IMR-90 (cell line): ENCODE measurements at regions not wholly inside any gene's neighbourhood (a gene's known extent, or its start where the extent isn't known, plus 50 kb on each side); places are given as distances from the start of the nearest gene placed in this dataset.

Experiments
- ATAC-seq: fragments of 200-7000 bp; cut with Tn5 transposase; 2 replicates; pipeline ENCODE4 v1.9.1; 2020; ENCODE audit warnings: low read depth, mild to moderate bottlenecking, moderate library complexity
- BruUV-seq: library from RNA; stranded (reverse); fragments of 400-500 nt; replicated peaks from 2 replicates; lab custom pipeline; 2021; lab: Mats Ljungman, UMichigan
- CTCF ChIA-PET: fragments of 300-600 bp; formaldehyde crosslinking; extraction: SDS; loops from one replicate; lab custom pipeline; 2021; ENCODE audit warnings: antibody characterized with exemption; lab: Yijun Ruan, JAX
- POLR2A ChIA-PET: fragments of 300-600 bp; sonication (Branson Sonifier 250); formaldehyde crosslinking; loops from one replicate; lab custom pipeline; 2022; ENCODE audit warnings: antibody characterized with exemption; ENCODE audit not compliant: unreplicated experiment; lab: Charles Lee
- DNase-seq: peaks from one replicate; pipeline ENCODE4 v3.0.0; 2013
- H2AFZ ChIP-seq: replicated peaks from 2 replicates; pipeline ENCODE3; 2013; ENCODE audit warnings: low read length, mild to moderate bottlenecking; ENCODE audit not compliant: poor library complexity
- H2AK5ac ChIP-seq: 2 replicates; pipeline ENCODE4 v1.6.1; 2013; ENCODE audit warnings: low read depth, low read length, inconsistent platforms
- H2AK9ac ChIP-seq: replicated peaks from 2 replicates; pipeline ENCODE3; 2013; ENCODE audit warnings: mild to moderate bottlenecking, low read depth, low read length, moderate library complexity; ENCODE audit not compliant: poor library complexity
- H2BK120ac ChIP-seq: 2 replicates; pipeline ENCODE4 v1.6.1; 2013; ENCODE audit warnings: low read depth, low read length, inconsistent platforms
- H2BK15ac ChIP-seq: 3 replicates; pipeline ENCODE4 v1.6.1; 2013; ENCODE audit warnings: low read depth, low read length, inconsistent platforms
- H2BK20ac ChIP-seq: 2 replicates; pipeline ENCODE4 v1.6.1; 2013; ENCODE audit warnings: low read depth, mild to moderate bottlenecking, inconsistent platforms, low read length, moderate library complexity
- H2BK5ac ChIP-seq: 2 replicates; pipeline ENCODE4 v1.6.1; 2013; ENCODE audit warnings: mild to moderate bottlenecking, low read depth, low read length, inconsistent platforms; ENCODE audit not compliant: poor library complexity, severe bottlenecking
- H3K14ac ChIP-seq: replicated peaks from 2 replicates; pipeline ENCODE4 v1.6.1; 2013; ENCODE audit warnings: low read depth, low read length, inconsistent platforms
- H3K18ac ChIP-seq: 2 replicates; pipeline ENCODE4 v1.6.1; 2013; ENCODE audit warnings: low read depth, low read length, control low read depth
- H3K23ac ChIP-seq: 2 replicates; pipeline ENCODE4 v1.6.1; 2013; ENCODE audit warnings: low read depth, low read length, inconsistent platforms
- H3K27ac ChIP-seq: 2 replicates; pipeline ENCODE4 v1.5.1; 2013; ENCODE audit warnings: mild to moderate bottlenecking, control low read depth, low read length; ENCODE audit not compliant: insufficient read depth
- H3K27me3 ChIP-seq: 2 replicates; pipeline ENCODE4 v1.6.1; 2013; ENCODE audit warnings: low read length; ENCODE audit not compliant: control insufficient read depth, insufficient read depth
- H3K36me3 ChIP-seq: 2 replicates; pipeline ENCODE4 v1.6.1; 2013; ENCODE audit warnings: low read length, mixed read lengths; ENCODE audit not compliant: control insufficient read depth, insufficient read depth
- H3K4ac ChIP-seq: 2 replicates; pipeline ENCODE4 v1.6.1; 2013; ENCODE audit warnings: low read depth, low read length, inconsistent platforms
- H3K4me1 ChIP-seq: 2 replicates; pipeline ENCODE4 v1.6.1; 2013; ENCODE audit warnings: low read length, mixed read lengths; ENCODE audit not compliant: control insufficient read depth, insufficient read depth
- H3K4me2 ChIP-seq: 2 replicates; pipeline ENCODE4 v1.6.1; 2013; ENCODE audit warnings: low read depth, mild to moderate bottlenecking, control low read depth, low read length, moderate library complexity
- H3K4me3 ChIP-seq: 2 replicates; pipeline ENCODE4 v1.5.1; 2013; ENCODE audit warnings: low read depth, mild to moderate bottlenecking, control low read depth, low read length, moderate library complexity; ENCODE audit not compliant: insufficient read depth
- H3K56ac ChIP-seq: 2 replicates; pipeline ENCODE4 v1.6.1; 2013; ENCODE audit warnings: low read length, inconsistent platforms; ENCODE audit not compliant: insufficient read depth; ENCODE audit errors: extremely low read depth
- H3K79me1 ChIP-seq, 2 experiments: 2 replicates each; pipeline ENCODE4 v1.6.1; 2013; ENCODE audit warnings: low read length in 2 of 2, inconsistent platforms in 1 of 2, low read depth in 1 of 2
- H3K9ac ChIP-seq: 2 replicates; pipeline ENCODE4 v1.6.1; 2013; ENCODE audit warnings: low read depth, low read length, control low read depth
- H3K9me1 ChIP-seq: 2 replicates; pipeline ENCODE4 v1.6.1; 2013; ENCODE audit warnings: low read length, inconsistent platforms; ENCODE audit not compliant: insufficient read depth
- H3K9me3 ChIP-seq: 2 replicates; pipeline ENCODE4 v1.6.1; 2013; ENCODE audit warnings: low read length; ENCODE audit not compliant: control insufficient read depth, insufficient read depth
- H4K20me1 ChIP-seq: 2 replicates; pipeline ENCODE4 v1.6.1; 2013; ENCODE audit warnings: low read length, inconsistent platforms; ENCODE audit not compliant: insufficient read depth
- H4K5ac ChIP-seq: 2 replicates; pipeline ENCODE4 v1.6.1; 2013; ENCODE audit warnings: mild to moderate bottlenecking, low read depth, low read length, control low read depth
- H4K8ac ChIP-seq, 2 experiments: 2 replicates each; pipeline ENCODE4 v1.6.1; 2013; ENCODE audit warnings: low read depth in 2 of 2, low read length in 2 of 2, control low read depth in 1 of 2, inconsistent platforms in 1 of 2
- H4K91ac ChIP-seq: 2 replicates; pipeline ENCODE4 v1.6.1; 2013; ENCODE audit warnings: low read depth, low read length, inconsistent platforms; ENCODE audit not compliant: insufficient read depth
- BHLHE40 ChIP-seq: fragments of 150-350 bp; IDR thresholded peaks from 2 replicates; pipeline ENCODE4 v1.6.1; 2016; ENCODE audit warnings: mild to moderate bottlenecking, low read depth, low read length
- CEBPB ChIP-seq: IDR thresholded peaks from 2 replicates; pipeline ENCODE4 v1.6.1; 2012; ENCODE audit warnings: low read depth, low read length, improper control_type of control experiment
- CHD1 ChIP-seq: IDR thresholded peaks from 2 replicates; pipeline ENCODE4 v1.6.1; 2012; ENCODE audit warnings: low read depth, low read length, improper control_type of control experiment
- FOS ChIP-seq: fragments of 150-350 bp; IDR thresholded peaks from 2 replicates; pipeline ENCODE4 v1.6.1; 2016; ENCODE audit warnings: low read depth, low read length
- MAFK ChIP-seq: IDR thresholded peaks from 2 replicates; pipeline ENCODE4 v1.6.1; 2012; ENCODE audit warnings: low read depth, low read length, improper control_type of control experiment
- MAZ ChIP-seq: IDR thresholded peaks from 2 replicates; pipeline ENCODE4 v1.6.1; 2012; ENCODE audit warnings: low read depth, mild to moderate bottlenecking, low read length, improper control_type of control experiment, moderate library complexity, borderline replicate concordance
- MXI1 ChIP-seq: IDR thresholded peaks from 2 replicates; pipeline ENCODE4 v1.6.1; 2012; ENCODE audit warnings: low read depth, mild to moderate bottlenecking, low read length, moderate library complexity, borderline replicate concordance
- NFE2L2 ChIP-seq: fragments of 150-350 bp; IDR thresholded peaks from 2 replicates; pipeline ENCODE4 v1.6.1; 2016; ENCODE audit warnings: low read depth, mild to moderate bottlenecking, low read length
- POLR2A ChIP-seq: IDR thresholded peaks from 2 replicates; pipeline ENCODE4 v1.6.1; 2012; ENCODE audit warnings: mild to moderate bottlenecking, low read depth, low read length
- RAD21 ChIP-seq: IDR thresholded peaks from 2 replicates; pipeline ENCODE4 v1.6.1; 2012; ENCODE audit warnings: low read length, improper control_type of control experiment
- RCOR1 ChIP-seq: IDR thresholded peaks from 2 replicates; pipeline ENCODE4 v1.6.1; 2012; ENCODE audit warnings: mild to moderate bottlenecking, low read length, improper control_type of control experiment; ENCODE audit not compliant: insufficient replicate concordance
- RFX5 ChIP-seq: IDR thresholded peaks from 2 replicates; pipeline ENCODE4 v1.8.0; 2012; ENCODE audit warnings: low read depth, mild to moderate bottlenecking, low read length, moderate library complexity
- SMC3 ChIP-seq: fragments of 150-350 bp; IDR thresholded peaks from 2 replicates; pipeline ENCODE4 v1.6.1; 2016; ENCODE audit warnings: low read depth, mild to moderate bottlenecking, antibody characterized with exemption, low read length, moderate library complexity
- WGBS, 2 experiments: methylation state at CpG; one replicate each; pipeline versions ENCODE4 v1.1.5 to v1.1.7; 2013; ENCODE audit warnings: missing lambda C conversion rate in 2 of 2; ENCODE audit not compliant: insufficient read length in 1 of 2; ENCODE audit errors: extremely low coverage in 2 of 2; 5-methylcytosine and 5-hydroxymethylcytosine counted together
- dilution Hi-C: fragments of 300-500 bp; cut with HindIII; formaldehyde crosslinking; loops from one replicate; pipeline ENCODE4 v1.14.3; 2018; ENCODE audit warnings: low sequenced_read_pairs; ENCODE audit not compliant: unreplicated experiment
- in situ Hi-C: fragments of 300-500 bp; cut with MboI; formaldehyde crosslinking; loops from 3 replicates; pipeline ENCODE4 v1.14.3; 2019; ENCODE audit warnings: low sequenced_read_pairs, inconsistent platforms, mixed read lengths
- intact Hi-C: fragments of 100-400 bp; cut with micrococcal nuclease; formaldehyde crosslinking; loops from 2 replicates; pipeline ENCODE4 v1.10.0; 2022
- TF ChIP-seq, protein P1 (sequence below): conservative IDR thresholded peaks from 2 replicates; pipeline ENCODE4 v1.5.1; 2012; ENCODE audit warnings: mild to moderate bottlenecking, low read depth, low read length, improper control_type of control experiment
- TF ChIP-seq, protein P2 (sequence below): fragments of 150-350 bp; IDR thresholded peaks from 2 replicates; pipeline ENCODE4 v1.6.1; 2017; ENCODE audit warnings: mild to moderate bottlenecking, antibody characterized with exemption, low read length, low read depth
- TF ChIP-seq, protein P3 (sequence below): fragments of 150-350 bp; IDR thresholded peaks from 2 replicates; pipeline ENCODE4 v1.6.1; 2016; ENCODE audit warnings: low read depth, mild to moderate bottlenecking, low read length, moderate library complexity, borderline replicate concordance

DNA sequence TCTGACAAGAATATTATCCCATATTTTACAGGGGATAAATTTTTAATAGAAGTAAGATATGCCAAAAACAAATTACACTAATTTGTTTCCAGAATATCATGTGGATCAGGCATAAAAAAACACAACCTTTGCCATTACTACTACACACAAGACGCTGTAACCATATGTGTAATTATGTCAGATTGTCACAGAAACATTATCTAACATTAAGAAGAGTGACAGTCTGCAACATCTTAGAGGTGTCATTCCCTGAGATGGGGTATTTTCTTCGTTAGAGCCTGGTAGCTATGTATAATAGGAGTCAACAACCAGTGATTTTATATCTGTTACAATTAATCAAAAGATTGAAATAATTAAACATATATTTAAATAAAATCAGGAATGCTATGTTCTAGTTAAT is 518.9 kb downstream of the RERGL start:
- ChIA-PET CTCF (interaction anchor here (0.7 kb wide), 1 partner anchor 76 kb away, joined by 3 read pairs; no protein-coding TSS in a partner anchor), POLR2A (no interaction called here)
- Histone ChIP-seq H3K23ac (no peak overlapping the region), H2BK20ac (no peak overlapping the region), H2AK9ac (no peak overlapping the region), H3K9me1 (no peaks in the 10 kb centered on the region), H2AK5ac (no peak overlapping the region), H3K18ac (no peak overlapping the region), H3K27ac (no peak overlapping the region), H3K4ac (no peak overlapping the region), H3K56ac (no peak overlapping the region), H2BK15ac (no peak overlapping the region), H2BK5ac (no peak overlapping the region), H3K9ac (no peak overlapping the region), H4K5ac (no peak overlapping the region), H4K91ac (no peak overlapping the region), H3K79me1 (no peaks in the 10 kb centered on the region), H3K4me2 (no peak overlapping the region), H3K4me3 (no peak overlapping the region), H3K4me1 (no peaks in the 10 kb centered on the region), H3K14ac (no peak overlapping the region), H2BK120ac (no peak overlapping the region), H3K9me3 (no peaks in the 10 kb centered on the region), H3K27me3 (no peaks in the 10 kb centered on the region), H4K8ac (no peak overlapping the region), H3K36me3 (no peaks in the 10 kb centered on the region), H4K20me1 (no peaks in the 10 kb centered on the region), H2AFZ (no peak overlapping the region)
- no TSS peak for BruUV-seq
- dilution Hi-C loops, result no loop called here
- intact Hi-C loops, result no loop called here
- TF ChIP-seq POLR2A (no peak), RFX5 (no peak), BHLHE40 (no peak), MXI1 (no peak), RAD21 (no peak), CEBPB (no peak), MAFK (no peak), RCOR1 (no peak), NFE2L2 (no peak), FOS (no peak), SMC3 (no peak), MAZ (no peak), CHD1 (no peak)
- TF ChIP-seq, protein P1, sequence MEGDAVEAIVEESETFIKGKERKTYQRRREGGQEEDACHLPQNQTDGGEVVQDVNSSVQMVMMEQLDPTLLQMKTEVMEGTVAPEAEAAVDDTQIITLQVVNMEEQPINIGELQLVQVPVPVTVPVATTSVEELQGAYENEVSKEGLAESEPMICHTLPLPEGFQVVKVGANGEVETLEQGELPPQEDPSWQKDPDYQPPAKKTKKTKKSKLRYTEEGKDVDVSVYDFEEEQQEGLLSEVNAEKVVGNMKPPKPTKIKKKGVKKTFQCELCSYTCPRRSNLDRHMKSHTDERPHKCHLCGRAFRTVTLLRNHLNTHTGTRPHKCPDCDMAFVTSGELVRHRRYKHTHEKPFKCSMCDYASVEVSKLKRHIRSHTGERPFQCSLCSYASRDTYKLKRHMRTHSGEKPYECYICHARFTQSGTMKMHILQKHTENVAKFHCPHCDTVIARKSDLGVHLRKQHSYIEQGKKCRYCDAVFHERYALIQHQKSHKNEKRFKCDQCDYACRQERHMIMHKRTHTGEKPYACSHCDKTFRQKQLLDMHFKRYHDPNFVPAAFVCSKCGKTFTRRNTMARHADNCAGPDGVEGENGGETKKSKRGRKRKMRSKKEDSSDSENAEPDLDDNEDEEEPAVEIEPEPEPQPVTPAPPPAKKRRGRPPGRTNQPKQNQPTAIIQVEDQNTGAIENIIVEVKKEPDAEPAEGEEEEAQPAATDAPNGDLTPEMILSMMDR, result no peak
- TF ChIP-seq, protein P2, sequence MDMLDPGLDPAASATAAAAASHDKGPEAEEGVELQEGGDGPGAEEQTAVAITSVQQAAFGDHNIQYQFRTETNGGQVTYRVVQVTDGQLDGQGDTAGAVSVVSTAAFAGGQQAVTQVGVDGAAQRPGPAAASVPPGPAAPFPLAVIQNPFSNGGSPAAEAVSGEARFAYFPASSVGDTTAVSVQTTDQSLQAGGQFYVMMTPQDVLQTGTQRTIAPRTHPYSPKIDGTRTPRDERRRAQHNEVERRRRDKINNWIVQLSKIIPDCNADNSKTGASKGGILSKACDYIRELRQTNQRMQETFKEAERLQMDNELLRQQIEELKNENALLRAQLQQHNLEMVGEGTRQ, result no peak
- TF ChIP-seq, protein P3, sequence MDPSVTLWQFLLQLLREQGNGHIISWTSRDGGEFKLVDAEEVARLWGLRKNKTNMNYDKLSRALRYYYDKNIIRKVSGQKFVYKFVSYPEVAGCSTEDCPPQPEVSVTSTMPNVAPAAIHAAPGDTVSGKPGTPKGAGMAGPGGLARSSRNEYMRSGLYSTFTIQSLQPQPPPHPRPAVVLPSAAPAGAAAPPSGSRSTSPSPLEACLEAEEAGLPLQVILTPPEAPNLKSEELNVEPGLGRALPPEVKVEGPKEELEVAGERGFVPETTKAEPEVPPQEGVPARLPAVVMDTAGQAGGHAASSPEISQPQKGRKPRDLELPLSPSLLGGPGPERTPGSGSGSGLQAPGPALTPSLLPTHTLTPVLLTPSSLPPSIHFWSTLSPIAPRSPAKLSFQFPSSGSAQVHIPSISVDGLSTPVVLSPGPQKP, result no peak
- in situ Hi-C loops, result no loop called here
- DNase-seq, result no peak
- ATAC-seq, result no peak
- no CpG with 5 or more reads among the region's 2 CpGs for WGBS, 2 experiments
